Naive thymus-derived CD4-positive, alpha-beta T cell (primary cell): ENCODE measurements at regions not wholly inside any gene's neighbourhood (a gene's known extent, or its start where the extent isn't known, plus 50 kb on each side); places are given as distances from the start of the nearest gene placed in this dataset.
"Not testable (repeated sequence)": the region's sequence is repeated elsewhere in the genome, so short reads cannot be mapped to it uniquely, and the experiment has no call there.

Source experiments
- ATAC-seq: fragments of 150-1000 bp; cut with Tn5 transposase; 2 replicates; pipeline ENCODE4 v1.10.0; 2021; ENCODE audit warnings: mild to moderate bottlenecking, moderate library complexity
- CTCF ChIA-PET: fragments of 350-600 bp; sonication (Branson Sonifier 250); formaldehyde crosslinking; loops from one replicate; lab custom pipeline; 2021; ENCODE audit warnings: antibody characterized with exemption; lab: Charles Lee
- POLR2A ChIA-PET: fragments of 350-600 bp; sonication (Branson Sonifier 250); formaldehyde crosslinking; loops from one replicate; lab custom pipeline; 2021; ENCODE audit warnings: antibody characterized with exemption, inconsistent platforms; lab: Charles Lee
- DNase-seq, 9 donors: peaks; one replicate each; pipeline versions ENCODE4 v3.0.0 to v3.0.0-alpha.2; 2020 to 2022; ENCODE audit warnings: mixed read lengths in 1 of 9
- H3K27ac ChIP-seq: one replicate; pipeline ENCODE4 v1.7.0; 2013; ENCODE audit warnings: mild to moderate bottlenecking, low read depth, low read length, moderate library complexity
- H3K27me3 ChIP-seq, 2 donors: one replicate each; pipeline ENCODE4 v1.7.0; 2013; ENCODE audit warnings: low read length in 2 of 2, mild to moderate bottlenecking in 2 of 2, moderate library complexity in 2 of 2; ENCODE audit not compliant: control insufficient read depth in 2 of 2, insufficient read depth in 2 of 2
- H3K36me3 ChIP-seq, 3 experiments: 1 replicate in 2 of 3; 2 replicates in 1 of 3; pipeline ENCODE4 v1.7.0; 2013; ENCODE audit warnings: low read length in 3 of 3, mild to moderate bottlenecking in 3 of 3, moderate library complexity in 1 of 3; ENCODE audit not compliant: insufficient read depth in 3 of 3, control insufficient read depth in 2 of 3
- H3K4me1 ChIP-seq, 2 donors: one replicate each; pipeline ENCODE4 v1.7.0; 2013; ENCODE audit warnings: low read length in 2 of 2, mild to moderate bottlenecking in 2 of 2, moderate library complexity in 1 of 2; ENCODE audit not compliant: control insufficient read depth in 2 of 2, insufficient read depth in 2 of 2
- H3K4me3 ChIP-seq: 2 replicates; pipeline ENCODE4 v1.7.0; 2013; ENCODE audit warnings: mild to moderate bottlenecking, low read length
- H3K9me3 ChIP-seq, 3 experiments: 1 replicate in 2 of 3; 2 replicates in 1 of 3; pipeline ENCODE4 v1.7.0; 2013; ENCODE audit warnings: low read length in 3 of 3; ENCODE audit not compliant: control insufficient read depth in 2 of 3
- H3K27ac Mint-ChIP-seq, 9 donors: one replicate each; pipeline ENCODE4 v1.8.0; 2020 to 2022; ENCODE audit warnings: mixed read lengths in 9 of 9, mild to moderate bottlenecking in 8 of 9, moderate library complexity in 5 of 9, inconsistent platforms in 2 of 9
- H3K27me3 Mint-ChIP-seq, 5 donors: one replicate each; pipeline ENCODE4 v1.8.0; 2021 to 2022; ENCODE audit warnings: mixed read lengths in 5 of 5, mild to moderate bottlenecking in 1 of 5
- H3K36me3 Mint-ChIP-seq, 5 donors: one replicate each; pipeline ENCODE4 v1.8.0; 2020 to 2022; ENCODE audit warnings: mixed read lengths in 5 of 5, mild to moderate bottlenecking in 3 of 5, inconsistent platforms in 1 of 5
- H3K4me1 Mint-ChIP-seq, 7 donors: one replicate each; pipeline ENCODE4 v1.8.0; 2020 to 2022; ENCODE audit warnings: mixed read lengths in 7 of 7, mild to moderate bottlenecking in 3 of 7, inconsistent platforms in 1 of 7
- H3K4me3 Mint-ChIP-seq, 10 donors: one replicate each; pipeline ENCODE4 v1.8.0; 2020 to 2022; ENCODE audit warnings: mild to moderate bottlenecking in 10 of 10, mixed read lengths in 10 of 10, moderate library complexity in 6 of 10, inconsistent platforms in 2 of 10
- H3K9me3 Mint-ChIP-seq, 11 donors: one replicate each; pipeline ENCODE4 v1.8.0; 2020 to 2022; ENCODE audit warnings: mixed read lengths in 11 of 11, mild to moderate bottlenecking in 4 of 11, inconsistent platforms in 1 of 11, moderate library complexity in 1 of 11
- intact Hi-C, 2 donors: fragments of 100-400 bp; cut with micrococcal nuclease; formaldehyde crosslinking; loops; one replicate each; pipeline ENCODE4 v1.15.1; 2023

DNA sequence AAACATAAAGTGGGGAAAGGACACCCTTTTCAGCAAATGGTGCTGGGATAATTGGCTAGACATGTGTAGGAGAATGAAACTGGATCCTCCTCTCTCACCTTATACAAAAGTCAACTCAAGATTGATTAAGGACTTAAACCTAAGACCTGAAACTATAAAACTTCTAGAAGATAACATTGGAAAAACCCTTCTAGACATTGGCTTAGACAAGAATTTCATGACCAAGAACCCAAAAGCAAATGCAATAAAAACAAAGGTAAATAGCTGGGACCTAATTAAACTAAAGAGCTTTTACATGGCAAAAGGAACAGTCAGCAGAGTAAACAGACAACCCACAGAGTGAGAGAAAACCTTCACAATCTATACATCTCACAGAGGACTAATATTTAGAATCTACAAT is 55.4 kb upstream of the IGFBP5 start:
- CTCF ChIA-PET, result not testable (repeated sequence)

DNA sequence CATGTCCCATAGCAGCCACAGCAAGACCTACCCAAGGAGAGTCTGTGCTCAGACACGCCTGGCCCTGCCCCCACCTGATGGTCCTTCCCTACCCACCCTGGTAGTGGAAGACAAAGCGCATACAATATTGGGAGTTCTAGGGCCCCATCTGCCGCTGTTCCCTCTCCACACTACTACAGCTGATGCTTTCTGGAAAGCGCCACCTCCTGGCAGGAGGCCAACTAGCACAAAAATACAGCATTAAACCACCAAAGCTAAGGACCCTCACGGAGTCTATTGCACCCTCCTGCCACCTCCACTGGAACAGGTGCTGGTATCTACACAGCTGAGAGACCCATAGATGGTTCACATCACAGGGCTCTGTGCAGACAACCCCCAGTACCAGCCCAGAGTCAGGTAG is 50.9 kb upstream of the IGFBP5 start:
- peaks cover 16 to 36% (median 21%) of the 10 kb centered on the region in 5 donors for H3K27me3 Mint-ChIP-seq
- CTCF ChIA-PET, H3K4me1 Mint-ChIP-seq, POLR2A ChIA-PET, H3K4me3 Mint-ChIP-seq, H3K27me3 ChIP-seq, H3K9me3 ChIP-seq, H3K27ac Mint-ChIP-seq, H3K36me3 ChIP-seq, intact Hi-C loops, H3K36me3 Mint-ChIP-seq, H3K4me1 ChIP-seq, DNase-seq, H3K4me3 ChIP-seq, H3K9me3 Mint-ChIP-seq, H3K27ac ChIP-seq, ATAC-seq: not testable (repeated sequence)

More for the DNA sequence above, 55.4 kb upstream of the IGFBP5 start:
- H3K36me3 Mint-ChIP-seq, intact Hi-C loops, H3K9me3 Mint-ChIP-seq, DNase-seq, H3K4me3 ChIP-seq, H3K4me3 Mint-ChIP-seq, H3K27me3 ChIP-seq, POLR2A ChIA-PET, H3K9me3 ChIP-seq, H3K27ac ChIP-seq, ATAC-seq, H3K4me1 Mint-ChIP-seq, H3K4me1 ChIP-seq, H3K36me3 ChIP-seq, H3K27ac Mint-ChIP-seq: not testable (repeated sequence)
- H3K27me3 Mint-ChIP-seq, result peaks cover 9 to 46% (median 16%) of the 10 kb centered on the region in 5 donors

DNA sequence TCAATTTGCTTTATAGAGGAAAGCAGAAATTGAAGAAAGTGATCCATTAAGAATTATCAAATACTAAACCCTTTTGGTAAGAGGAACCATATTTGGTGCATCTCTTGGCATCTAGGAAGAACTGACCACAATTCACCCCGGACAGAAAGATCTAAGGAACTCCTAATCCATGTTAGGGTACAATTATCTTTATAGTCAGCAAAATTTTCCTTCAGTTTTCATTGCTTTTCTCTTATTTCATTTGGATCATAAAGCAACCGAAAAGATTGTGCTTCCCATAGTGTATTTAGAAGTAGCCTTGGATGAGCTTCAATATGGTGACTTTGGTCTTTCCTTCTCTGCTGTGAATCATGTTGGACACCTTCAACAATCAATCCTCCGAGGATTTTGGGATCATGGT is 50.1 kb upstream of the IGFBP5 start:
- H3K4me1 ChIP-seq, result no peaks in the 10 kb centered on the region
- peaks cover 0 to 6% (median 1%) of the 10 kb centered on the region in 11 donors for H3K9me3 Mint-ChIP-seq
- CTCF ChIA-PET, result no interaction called here
- intact Hi-C loops, result no loop called here
- H3K27me3 Mint-ChIP-seq, result peaks cover 21 to 43% (median 24%) of the 10 kb centered on the region in 5 donors
- ATAC-seq, result no peak
- H3K27ac ChIP-seq, result no peak overlapping the region
- no peak overlapping the region for H3K4me3 Mint-ChIP-seq
- no peaks in the 10 kb centered on the region for H3K9me3 ChIP-seq
- H3K4me1 Mint-ChIP-seq, result no peaks in the 10 kb centered on the region
- DNase-seq, result no peak
- H3K4me3 ChIP-seq, result no peak overlapping the region
- H3K27me3 ChIP-seq, result no peaks in the 10 kb centered on the region
- no peaks in the 10 kb centered on the region for H3K36me3 ChIP-seq
- H3K36me3 Mint-ChIP-seq, result no peaks in the 10 kb centered on the region
- H3K27ac Mint-ChIP-seq, result no peak overlapping the region
- POLR2A ChIA-PET, result no interaction called here
